Epithelial cell of prostate (primary cell): ENCODE measurements at regions not wholly inside any gene's neighbourhood (a gene's known extent, or its start where the extent isn't known, plus 50 kb on each side); places are given as distances from the start of the nearest gene placed in this dataset.
A peak's percentile ranks its signal among the peaks of the same experiment; 100 is the strongest.

Source experiments
- DNase-seq: peaks from one replicate; pipeline ENCODE4 v3.0.0-alpha.2; 2011; ENCODE audit warnings: low read depth, low spot score
- H3K27ac ChIP-seq: fragments of 450-650 bp; 2 replicates; pipeline ENCODE4 v1.5.1; 2017; ENCODE audit warnings: mild to moderate bottlenecking

- peak; percentile 16 for DNase-seq
- H3K27ac ChIP-seq: no peak overlapping the region
Observed at GRCh38 chr9:79256691-79257213, 315.0 kb upstream of the TLE4 start.

DNA sequence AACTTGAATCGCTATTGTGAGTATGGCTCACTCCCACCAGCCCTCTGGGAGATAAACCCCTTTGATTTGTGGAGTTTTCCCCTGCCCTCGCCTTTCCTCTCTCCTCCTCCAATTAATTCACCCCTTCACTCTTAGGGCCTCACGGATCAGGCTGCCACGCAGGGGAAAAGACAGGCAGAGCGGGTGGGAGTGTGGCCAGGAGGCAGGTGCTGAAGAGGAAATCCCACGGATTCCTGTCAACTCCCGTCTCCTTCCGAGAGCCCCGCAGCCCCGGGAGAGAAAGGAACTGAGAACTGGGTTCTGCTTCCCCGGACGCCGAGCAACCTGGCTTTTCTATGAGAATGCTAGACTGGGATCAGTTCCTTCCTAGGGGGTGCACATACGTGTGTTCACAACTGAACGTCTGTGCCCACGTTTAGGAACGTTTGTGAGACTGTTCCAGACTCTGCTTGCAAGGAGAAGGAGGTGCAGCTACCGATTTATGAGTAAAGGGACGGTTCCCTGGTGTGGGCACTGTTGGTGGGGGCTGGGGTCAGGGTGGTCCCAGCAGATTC, 314.5 kb upstream of the TLE4 start:
- no peak for DNase-seq
- H3K27ac ChIP-seq: no peak overlapping the region

DNA sequence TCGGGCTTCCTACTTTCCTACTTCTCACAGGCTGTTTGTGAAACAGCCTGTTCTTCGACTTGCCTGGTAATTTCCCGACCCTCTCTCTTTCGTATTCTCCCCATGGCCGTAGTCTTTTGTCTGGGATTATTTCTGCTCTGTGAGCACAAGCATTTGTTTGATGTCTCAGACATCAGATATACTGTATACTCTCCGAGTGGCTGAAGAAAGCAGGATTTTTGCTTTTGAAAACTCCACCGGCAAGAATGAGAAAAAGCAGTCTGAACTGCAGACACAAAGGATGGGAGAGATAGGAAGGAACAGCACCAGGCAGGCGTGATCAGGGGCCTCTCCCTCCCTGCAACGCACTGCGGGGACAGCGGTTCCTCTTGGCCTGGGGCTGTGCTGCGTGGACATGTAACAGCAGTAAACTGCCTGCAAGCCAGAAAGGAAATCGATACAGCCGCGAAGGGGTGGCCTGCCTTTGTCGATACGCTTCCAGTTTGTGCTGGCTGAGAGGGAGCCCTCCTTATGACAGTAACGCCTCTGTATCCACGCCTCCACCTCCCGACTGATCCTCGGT, 313.9 kb upstream of the TLE4 start:
- DNase-seq: no peak

GRCh38 chr9:79259858-79260257, 311.9 kb upstream of the TLE4 start:
- H3K27ac ChIP-seq: no peak overlapping the region
- DNase-seq: no peak

More for the DNA sequence above, 313.9 kb upstream of the TLE4 start:
- H3K27ac ChIP-seq: no peak overlapping the region

GRCh38 chr9:79263628-79264027, 308.1 kb upstream of the TLE4 start:
- DNase-seq: no peak
- H3K27ac ChIP-seq: no peak overlapping the region

DNA sequence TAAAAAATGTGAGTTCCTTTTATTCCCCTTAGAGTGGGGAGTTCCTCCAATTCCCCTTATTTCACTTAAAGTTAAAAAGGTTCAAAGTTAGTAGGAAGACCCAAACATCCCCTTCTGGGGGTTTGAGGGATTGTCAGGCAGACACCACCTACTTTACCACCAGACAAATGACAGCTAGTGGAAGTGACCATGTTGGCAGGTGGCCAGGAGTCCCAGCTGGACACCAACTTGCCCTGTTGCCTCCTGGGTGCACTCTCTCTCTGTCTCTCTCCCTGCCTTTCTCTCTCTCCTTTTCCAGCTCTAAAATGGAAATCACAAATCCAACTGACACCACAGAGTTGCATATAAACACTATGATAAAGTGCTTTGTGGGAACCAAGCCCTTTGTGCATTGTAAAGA, 307.7 kb upstream of the TLE4 start:
- no peak for DNase-seq
- H3K27ac ChIP-seq: no peak overlapping the region

DNA sequence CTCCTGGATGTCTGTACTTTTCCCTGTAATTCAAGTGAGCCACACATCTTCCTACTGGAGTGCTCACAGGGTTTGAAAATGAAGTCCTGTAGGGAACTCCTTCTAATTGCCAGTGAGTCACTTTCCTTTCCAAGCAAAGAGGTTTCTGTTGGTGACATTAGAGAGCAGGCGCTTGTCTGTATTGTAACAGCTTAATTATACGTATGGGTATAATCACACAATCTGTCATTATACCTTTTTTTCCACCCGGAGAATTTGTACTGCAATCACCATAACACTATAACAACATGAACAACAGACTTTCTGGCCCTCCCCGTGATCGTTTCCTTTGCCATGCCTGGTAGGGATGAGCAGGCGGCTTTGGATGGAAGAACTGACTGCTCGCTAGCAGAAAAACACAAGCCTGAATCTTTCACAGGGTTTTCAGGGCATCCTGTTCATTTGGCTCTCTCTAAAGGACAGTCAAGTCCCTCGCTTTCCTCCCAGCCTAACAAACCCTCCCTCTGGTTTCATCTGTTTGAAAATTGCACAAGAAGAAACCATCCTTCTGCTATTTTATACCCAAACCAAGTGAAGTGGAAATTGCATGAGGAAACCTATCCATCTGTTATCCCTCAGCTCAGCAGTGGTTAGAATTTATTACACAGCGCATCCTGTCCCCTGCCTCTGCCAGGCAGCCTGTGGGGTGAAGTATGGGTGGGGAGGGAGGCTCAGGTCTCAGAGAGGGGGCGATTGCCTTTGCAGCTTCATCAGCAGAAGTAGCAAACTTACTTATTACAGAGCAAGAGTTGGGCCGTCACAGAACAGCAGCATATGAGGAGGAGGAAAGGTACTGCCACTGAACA, 307.0 kb upstream of the TLE4 start:
- no peak for DNase-seq
- H3K27ac ChIP-seq: no peak overlapping the region

GRCh38 chr9:79266986-79267385, 304.8 kb upstream of the TLE4 start:
- DNase-seq: no peak
- no peak overlapping the region for H3K27ac ChIP-seq

DNA sequence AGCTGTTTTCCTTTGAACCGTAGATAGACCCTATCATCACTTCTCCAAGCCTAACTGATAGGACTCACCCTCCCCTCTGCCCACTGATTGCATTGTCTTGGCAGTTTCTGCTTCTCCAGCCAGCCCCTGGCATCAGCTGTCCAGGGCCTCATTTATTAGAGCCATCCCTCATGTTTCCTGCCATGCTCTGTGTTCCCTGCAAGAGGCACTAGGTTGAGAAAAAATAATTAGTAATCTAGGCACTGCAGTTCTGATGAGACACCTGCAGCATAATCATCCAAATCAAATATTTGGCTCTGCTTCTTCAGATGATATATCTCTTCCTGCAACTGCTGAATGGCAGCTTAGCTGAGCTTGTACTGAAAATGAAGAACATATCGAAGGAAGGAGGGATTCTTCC, 303.0 kb upstream of the TLE4 start:
- DNase-seq: no peak
- H3K27ac ChIP-seq: no peak overlapping the region

- DNase-seq: no peak
- H3K27ac ChIP-seq: no peak overlapping the region
Observed at GRCh38 chr9:79273311-79273710, 298.5 kb upstream of the TLE4 start.

GRCh38 chr9:79279356-79279755, 292.4 kb upstream of the TLE4 start:
- no peak for DNase-seq

DNA sequence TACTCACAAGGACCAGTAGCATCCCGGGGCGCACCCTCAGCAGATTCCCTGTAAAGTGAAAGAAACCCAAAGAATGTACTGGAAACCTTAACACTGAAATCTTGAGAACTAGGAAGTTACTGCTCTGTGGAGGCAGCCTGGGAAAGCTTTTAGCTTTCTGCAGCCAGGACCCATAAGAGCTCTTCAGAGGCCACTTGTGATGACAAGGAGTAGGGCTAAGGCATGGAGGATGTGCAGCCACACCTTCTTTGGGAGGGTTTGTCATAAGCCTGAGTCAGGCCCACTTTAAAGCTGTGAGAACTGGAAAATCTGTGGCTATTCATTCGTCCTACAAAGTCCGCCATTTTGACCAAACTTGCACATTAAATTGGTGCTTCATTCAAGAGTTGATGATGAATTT, 291.1 kb upstream of the TLE4 start:
- DNase-seq: no peak
- no peak overlapping the region for H3K27ac ChIP-seq

More at GRCh38 chr9:79279356-79279755, 292.4 kb upstream of the TLE4 start:
- no peak overlapping the region for H3K27ac ChIP-seq

DNA sequence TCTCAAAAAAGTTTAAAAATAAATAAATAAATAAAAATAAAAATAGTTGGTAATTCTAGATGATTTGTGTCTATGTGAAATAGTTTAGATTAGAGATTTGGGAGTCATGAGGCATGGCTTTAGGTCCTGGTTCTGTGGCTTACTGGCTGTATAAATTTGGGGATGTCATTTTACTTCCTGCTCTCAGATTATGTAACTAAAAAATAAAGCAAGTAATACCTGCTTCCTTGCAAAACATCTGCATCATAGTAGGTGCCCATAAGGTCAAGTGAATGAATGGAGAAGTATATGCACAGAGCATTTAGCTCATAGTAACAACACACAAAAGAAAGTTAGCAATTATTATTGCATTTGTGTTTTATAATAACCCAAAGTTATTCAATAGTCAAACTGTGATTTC, 287.7 kb upstream of the TLE4 start:
- H3K27ac ChIP-seq: no peak overlapping the region

GRCh38 chr9:79286992-79287707, 284.6 kb upstream of the TLE4 start:
- no peak overlapping the region for H3K27ac ChIP-seq
- DNase-seq: no peak

More for the DNA sequence above, 287.7 kb upstream of the TLE4 start:
- no peak for DNase-seq

- DNase-seq: no peak
- no peak overlapping the region for H3K27ac ChIP-seq
Observed at GRCh38 chr9:79287708-79288290, 284.0 kb upstream of the TLE4 start.

DNA sequence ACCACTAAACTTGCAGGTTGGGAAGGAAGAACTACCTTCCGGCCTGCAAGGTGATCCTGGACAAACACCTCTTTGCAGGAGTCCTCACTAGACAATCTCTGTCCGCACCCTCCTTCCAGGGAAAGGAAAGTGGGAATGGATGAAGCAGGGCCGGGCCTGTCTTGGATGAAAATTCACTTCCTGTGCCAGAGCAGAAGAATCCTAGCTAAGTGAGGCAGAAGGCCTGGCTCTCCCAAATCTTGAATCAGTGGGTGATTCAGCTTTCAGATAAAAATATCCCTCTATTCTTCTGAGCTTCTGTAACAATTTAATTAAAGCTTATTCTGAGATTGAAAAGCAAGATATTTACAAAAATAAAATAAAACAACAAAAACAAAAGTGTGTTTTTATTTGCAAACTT, 281.9 kb upstream of the TLE4 start:
- no peak overlapping the region for H3K27ac ChIP-seq
- no peak for DNase-seq

- no peak for DNase-seq
- no peak overlapping the region for H3K27ac ChIP-seq
Observed at GRCh38 chr9:79292731-79293280, 279.0 kb upstream of the TLE4 start.

DNA sequence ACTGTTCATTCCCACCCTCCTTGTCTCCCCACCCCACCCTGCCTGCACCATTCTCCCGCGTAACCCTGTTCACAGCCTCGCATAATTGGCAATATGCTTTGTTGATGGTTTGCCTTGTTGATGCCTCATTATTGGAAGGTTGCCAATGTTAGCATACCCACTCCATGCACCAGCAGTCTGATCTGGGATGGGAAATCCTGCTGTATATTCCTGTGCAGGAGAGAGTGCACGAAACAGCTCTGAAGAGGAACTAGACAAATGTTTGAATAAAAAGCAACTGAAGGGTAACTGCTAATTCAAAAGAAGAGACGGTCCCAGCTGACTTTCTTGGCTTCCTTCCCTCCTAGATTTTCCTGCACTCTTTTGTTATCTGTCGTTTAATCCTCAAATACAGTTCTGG, 271.7 kb upstream of the TLE4 start:
- DNase-seq: no peak
- no peak overlapping the region for H3K27ac ChIP-seq

- no peak overlapping the region for H3K27ac ChIP-seq
- no peak for DNase-seq
Observed at GRCh38 chr9:79301085-79301484, 270.7 kb upstream of the TLE4 start.
